NCI-H2227 (cell line): ENCODE measurements at regions not wholly inside any gene's neighbourhood (a gene's known extent, or its start where the extent isn't known, plus 50 kb on each side); places are given as distances from the start of the nearest gene placed in this dataset.

Experiments used
- DNase-seq: peaks from one replicate; lab custom pipeline; 2025; ENCODE audit not compliant: unreplicated experiment; lab: John Stamatoyannopoulos, UW

DNA sequence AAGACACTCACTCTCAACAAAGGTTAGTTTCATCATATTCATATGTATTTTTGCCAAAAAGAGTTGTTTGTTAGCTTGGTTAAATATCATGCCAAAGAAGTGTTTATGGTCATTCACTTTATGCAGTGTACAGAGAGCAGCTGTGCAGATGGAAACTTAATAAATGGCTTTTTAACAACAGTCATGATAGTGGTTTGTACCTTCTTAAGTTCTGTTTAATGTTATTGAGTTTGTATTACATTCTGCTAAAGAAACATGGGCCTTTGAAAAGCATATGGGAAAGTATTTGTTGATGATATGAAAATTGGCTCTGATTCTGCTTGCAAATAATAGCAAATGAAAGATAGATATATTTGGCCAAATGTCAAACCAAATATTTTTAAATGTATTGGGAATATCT is 607.3 kb downstream of the NCAM2 start:
- no peak for DNase-seq

GRCh38 chr21:21606041-21606440 is 607.8 kb downstream of the NCAM2 start:
- DNase-seq: no peak

GRCh38 chr21:21612466-21612865 is 614.3 kb downstream of the NCAM2 start:
- no peak for DNase-seq

DNA sequence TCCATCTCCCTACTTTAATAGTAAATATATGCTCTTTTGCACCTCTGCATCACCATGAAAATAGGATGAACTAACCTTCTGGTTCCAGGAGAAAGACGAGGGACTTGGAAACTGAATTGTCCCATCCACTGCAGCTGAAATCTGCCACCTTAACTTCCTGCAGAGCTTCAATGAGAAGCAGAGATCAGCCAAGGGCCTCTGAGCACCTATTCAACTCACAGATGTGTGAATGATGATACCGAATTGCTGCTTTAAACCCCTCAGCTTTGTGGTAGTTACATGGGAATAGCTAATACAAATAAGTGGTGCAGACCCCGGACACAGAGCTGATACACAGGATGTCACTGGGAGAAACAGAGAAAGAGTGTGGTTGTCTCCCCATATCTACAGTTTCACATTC is 616.8 kb downstream of the NCAM2 start:
- no peak for DNase-seq

GRCh38 chr21:21622460-21623234 is 624.4 kb downstream of the NCAM2 start:
- no peak for DNase-seq

DNA sequence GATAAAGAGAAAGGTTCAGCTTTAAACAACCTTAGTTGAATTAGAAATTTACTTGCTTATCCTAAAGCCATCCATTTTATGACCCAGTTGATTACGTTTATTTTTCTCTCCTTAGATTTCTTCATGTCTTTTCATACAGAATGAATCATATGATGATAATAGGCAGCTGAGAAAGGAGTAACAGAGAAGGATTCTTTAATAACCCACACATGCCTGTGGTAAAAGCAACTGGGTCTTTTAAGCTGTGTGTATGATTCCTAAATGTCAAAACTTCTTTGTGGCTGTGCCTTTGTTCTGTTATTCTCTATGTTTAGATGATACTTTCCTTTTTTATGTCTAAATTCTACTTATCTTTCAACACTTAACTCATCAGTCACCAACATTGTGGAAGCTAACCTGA is 626.5 kb downstream of the NCAM2 start:
- DNase-seq: no peak

DNA sequence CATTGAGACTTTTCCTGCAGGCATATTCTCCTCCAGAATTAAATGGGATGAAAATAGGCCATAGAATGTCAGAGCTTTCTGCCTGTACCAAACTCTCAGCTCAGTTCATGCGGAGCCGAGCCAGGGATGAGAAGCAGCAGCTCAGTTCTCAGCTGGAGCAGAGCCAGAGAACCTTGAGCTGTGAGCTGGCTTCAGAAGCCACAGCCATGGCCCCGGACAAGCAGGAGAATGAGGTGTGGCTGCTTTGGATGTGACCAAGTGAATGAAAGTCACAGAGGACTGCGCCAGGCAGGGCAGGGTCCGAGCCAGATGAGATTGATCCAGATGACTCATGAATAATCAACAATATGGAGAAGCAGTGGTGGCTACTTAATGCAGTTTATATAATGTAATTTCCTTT is 633.8 kb downstream of the NCAM2 start:
- DNase-seq: no peak

GRCh38 chr21:21632926-21633325 is 634.7 kb downstream of the NCAM2 start:
- no peak for DNase-seq

DNA sequence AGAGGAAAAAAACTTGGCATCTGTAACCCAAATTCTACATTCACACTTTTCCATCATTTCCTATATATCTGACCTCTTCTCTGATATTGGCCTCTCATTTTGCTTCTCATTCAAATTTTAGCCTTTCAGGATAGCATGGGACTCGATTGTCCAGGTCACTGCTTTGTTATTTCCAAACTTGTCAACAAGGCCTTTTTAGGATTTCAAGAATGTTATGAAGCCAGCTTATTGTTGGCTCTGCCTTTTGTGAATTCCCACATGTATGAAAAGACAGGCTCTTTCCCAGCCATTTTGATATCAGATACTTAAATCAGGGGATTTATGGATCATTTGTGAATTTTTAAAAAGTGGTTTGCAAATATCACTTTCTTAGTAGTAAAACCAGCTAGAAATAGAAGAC is 663.5 kb downstream of the NCAM2 start:
- DNase-seq: no peak

GRCh38 chr21:21662776-21663175 is 664.6 kb downstream of the NCAM2 start:
- DNase-seq: no peak

GRCh38 chr21:21664871-21665270 is 666.7 kb downstream of the NCAM2 start:
- DNase-seq: no peak

- DNase-seq: no peak
Measured at GRCh38 chr21:21666689-21667088, 668.5 kb downstream of the NCAM2 start.

DNA sequence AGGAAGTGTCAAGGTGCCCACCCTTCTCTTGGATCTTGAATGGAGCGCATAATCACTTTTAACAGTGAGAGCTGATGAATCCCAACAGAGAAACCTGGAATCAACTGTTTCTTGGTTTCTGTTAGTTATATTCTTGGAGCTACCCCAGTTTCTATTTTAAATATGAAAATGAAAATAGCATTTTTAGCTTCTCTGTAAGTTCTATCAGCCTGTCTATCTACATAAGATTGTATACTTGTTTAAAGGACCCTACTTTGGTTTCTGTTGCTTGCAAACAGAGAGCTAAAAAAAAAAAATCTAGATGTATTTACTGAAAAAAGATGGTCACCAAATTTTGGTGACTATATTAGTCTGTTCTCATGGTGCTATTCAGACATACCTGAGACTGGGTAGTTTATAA is 670.0 kb downstream of the NCAM2 start:
- no peak for DNase-seq

GRCh38 chr21:21673959-21674358 is 675.8 kb downstream of the NCAM2 start:
- DNase-seq: no peak

- DNase-seq: no peak
Measured at GRCh38 chr21:21675601-21676000, 677.4 kb downstream of the NCAM2 start.

GRCh38 chr21:21682172-21682571 is 684.0 kb downstream of the NCAM2 start:
- DNase-seq: no peak

- DNase-seq: peak; percentile 42
Measured at GRCh38 chr21:21688889-21689288, 690.7 kb downstream of the NCAM2 start.

DNA sequence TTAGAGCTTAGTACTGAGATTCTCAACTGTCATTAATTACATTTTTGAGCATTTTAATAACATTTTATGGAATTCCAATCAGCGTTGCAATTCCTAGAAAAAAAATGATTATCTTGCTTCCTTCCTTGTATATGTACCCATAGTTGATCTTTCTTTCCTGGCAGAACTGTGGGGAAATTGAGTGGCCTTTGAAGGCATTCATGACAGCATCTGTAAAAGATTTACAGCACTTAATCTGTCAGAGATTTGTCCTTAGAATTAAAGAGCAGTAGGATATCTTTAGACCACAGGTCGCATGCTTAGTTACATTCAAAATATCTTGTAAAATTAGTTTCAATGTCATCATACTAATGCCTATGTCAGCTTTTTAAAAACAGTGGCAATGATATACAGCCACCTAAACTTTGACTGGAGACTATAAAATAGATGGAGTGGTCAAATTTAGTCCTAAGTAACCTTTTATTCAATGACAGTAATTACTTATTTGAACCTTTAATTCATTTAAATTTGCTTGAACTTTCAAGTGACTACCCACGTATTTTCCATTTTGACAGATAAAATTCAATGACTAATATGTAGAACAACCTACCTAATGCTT is 692.0 kb downstream of the NCAM2 start:
- DNase-seq: no peak

DNA sequence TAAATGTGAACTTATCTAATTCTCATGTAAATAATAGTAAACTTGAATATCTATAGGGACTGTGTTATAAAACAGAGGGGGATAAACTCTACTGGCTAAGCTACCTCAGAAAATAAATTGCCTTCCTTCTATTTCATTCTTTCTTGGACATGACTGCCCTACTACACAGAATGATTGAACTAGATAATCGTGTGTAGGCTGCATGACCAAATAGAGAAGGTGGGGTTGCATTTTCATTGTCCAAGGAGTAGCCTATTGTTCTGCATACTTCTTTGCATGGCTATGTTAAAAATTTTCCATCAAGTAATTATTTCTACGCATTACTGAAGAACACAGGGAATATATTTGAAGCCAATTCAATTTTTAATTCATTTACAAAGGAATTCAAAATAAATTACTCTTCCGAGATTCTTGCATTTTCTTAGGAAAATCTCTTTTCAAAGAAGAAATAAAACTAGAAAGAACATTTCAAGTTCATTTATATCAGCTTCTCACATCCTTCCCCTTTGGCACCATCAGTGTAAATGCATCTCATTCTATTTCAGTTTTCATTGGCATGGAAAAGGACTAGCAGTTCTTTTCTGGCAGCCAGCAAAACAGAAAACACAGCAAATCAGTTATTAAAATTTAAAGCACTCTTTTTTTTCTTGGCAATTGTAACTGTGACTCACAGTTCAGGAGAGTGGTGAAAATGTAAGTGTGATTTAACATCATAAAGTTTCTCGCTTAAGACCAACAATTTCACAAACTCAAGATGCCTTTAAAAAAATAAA is 714.7 kb downstream of the NCAM2 start:
- no peak for DNase-seq

- no peak for DNase-seq
Measured at GRCh38 chr21:21713651-21714180, 715.5 kb downstream of the NCAM2 start.

GRCh38 chr21:21714426-21714825 is 716.2 kb downstream of the NCAM2 start:
- no peak for DNase-seq
